Liver (tissue), 8 donors: ENCODE measurements at regions not wholly inside any gene's neighbourhood (a gene's known extent, or its start where the extent isn't known, plus 50 kb on each side); places are given as distances from the start of the nearest gene placed in this dataset.
A peak's percentile ranks its signal among the peaks of the same experiment; 100 is the strongest.

Experiments used
- DNase-seq: peaks from one replicate; pipeline ENCODE4 v3.0.0-alpha.2; 2017; ENCODE audit warnings: low spot score
- H3K27ac ChIP-seq, 2 donors: one replicate each; pipeline ENCODE4 v1.7.0; 2013; ENCODE audit warnings: inconsistent platforms in 2 of 2, low read length in 2 of 2, control low read depth in 1 of 2, low read depth in 1 of 2, mild to moderate bottlenecking in 1 of 2
- H3K27me3 ChIP-seq, 4 donors: one replicate each; pipeline versions ENCODE4 v1.6.1 to v1.7.0; 2013; ENCODE audit warnings: low read length in 3 of 4, inconsistent platforms in 1 of 4, mild to moderate bottlenecking in 1 of 4, moderate library complexity in 1 of 4; ENCODE audit not compliant: control insufficient read depth in 4 of 4, insufficient read depth in 4 of 4
- H3K36me3 ChIP-seq, 4 donors: one replicate each; pipeline versions ENCODE4 v1.6.1 to v1.7.0; 2013; ENCODE audit warnings: low read length in 3 of 4, mild to moderate bottlenecking in 3 of 4, low read depth in 1 of 4, moderate library complexity in 1 of 4; ENCODE audit not compliant: control insufficient read depth in 4 of 4, insufficient read depth in 3 of 4
- H3K4me1 ChIP-seq, 4 donors: one replicate each; pipeline versions ENCODE4 v1.6.1 to v1.7.0; 2013; ENCODE audit warnings: low read length in 3 of 4, mild to moderate bottlenecking in 3 of 4, moderate library complexity in 1 of 4; ENCODE audit not compliant: control insufficient read depth in 4 of 4, insufficient read depth in 4 of 4
- H3K4me3 ChIP-seq, 3 donors: one replicate each; pipeline versions ENCODE4 v1.6.1 to v1.7.0; 2013; ENCODE audit warnings: low read length in 3 of 3, control low read depth in 1 of 3, low read depth in 1 of 3, mild to moderate bottlenecking in 1 of 3
- H3K9ac ChIP-seq, 2 donors: one replicate each; pipeline ENCODE4 v1.7.0; 2013; ENCODE audit warnings: low read length in 2 of 2, mild to moderate bottlenecking in 2 of 2, moderate library complexity in 2 of 2, control low read depth in 1 of 2, low read depth in 1 of 2
- H3K9me3 ChIP-seq, 4 donors: one replicate each; pipeline versions ENCODE4 v1.6.1 to v1.7.0; 2013; ENCODE audit warnings: low read length in 3 of 4; ENCODE audit not compliant: control insufficient read depth in 4 of 4
- ATF3 ChIP-seq: IDR thresholded peaks from 2 replicates; pipeline ENCODE4 v1.6.1; 2016; ENCODE audit warnings: antibody characterized with exemption
- EGR1 ChIP-seq, 2 donors: IDR thresholded peaks; 2 replicates each; pipeline ENCODE4 v1.6.1; 2016 to 2018; ENCODE audit warnings: antibody characterized with exemption in 2 of 2, low read depth in 2 of 2
- FOXA1 ChIP-seq: IDR thresholded peaks from 2 replicates; pipeline ENCODE4 v1.6.1; 2016; ENCODE audit warnings: antibody characterized with exemption
- FOXA2 ChIP-seq: IDR thresholded peaks from 2 replicates; pipeline ENCODE4 v1.6.1; 2016; ENCODE audit warnings: antibody characterized with exemption
- GABPA ChIP-seq, 2 donors: IDR thresholded peaks in 1 of 2; conservative IDR thresholded peaks in 1 of 2; 2 replicates each; pipeline ENCODE4 v1.6.1; 2016; ENCODE audit warnings: antibody characterized with exemption in 2 of 2, mild to moderate bottlenecking in 1 of 2, moderate library complexity in 1 of 2
- HNF4A ChIP-seq, 2 donors: conservative IDR thresholded peaks; 2 replicates each; pipeline ENCODE4 v1.6.1; 2016; ENCODE audit warnings: antibody characterized with exemption in 2 of 2, mild to moderate bottlenecking in 2 of 2
- HNF4G ChIP-seq: IDR thresholded peaks from 2 replicates; pipeline ENCODE4 v1.6.1; 2016; ENCODE audit warnings: antibody characterized with exemption
- JUND ChIP-seq, 2 donors: IDR thresholded peaks; 2 replicates each; pipeline ENCODE4 v1.6.1; 2016; ENCODE audit warnings: antibody characterized with exemption in 2 of 2
- NR2F2 ChIP-seq: IDR thresholded peaks from 2 replicates; pipeline ENCODE4 v1.6.1; 2016; ENCODE audit warnings: antibody characterized with exemption
- RAD21 ChIP-seq, 2 donors: IDR thresholded peaks; 2 replicates each; pipeline ENCODE4 v1.6.1; 2016; ENCODE audit warnings: antibody characterized with exemption in 2 of 2, mild to moderate bottlenecking in 2 of 2
- REST ChIP-seq: IDR thresholded peaks from 2 replicates; pipeline ENCODE4 v1.6.1; 2016; ENCODE audit warnings: antibody characterized with exemption, mild to moderate bottlenecking
- RXRA ChIP-seq, 2 donors: IDR thresholded peaks; 2 replicates each; pipeline ENCODE4 v1.6.1; 2017 to 2018; ENCODE audit warnings: antibody characterized with exemption in 2 of 2, mild to moderate bottlenecking in 1 of 2
- SP1 ChIP-seq: IDR thresholded peaks from 2 replicates; pipeline ENCODE4 v1.6.1; 2018; ENCODE audit warnings: antibody characterized with exemption, mild to moderate bottlenecking
- TAF1 ChIP-seq: conservative IDR thresholded peaks from 2 replicates; pipeline ENCODE4 v1.6.1; 2016; ENCODE audit warnings: antibody characterized with exemption, mild to moderate bottlenecking
- YY1 ChIP-seq: IDR thresholded peaks from 2 replicates; pipeline ENCODE4 v1.6.1; 2016; ENCODE audit warnings: antibody characterized with exemption, mild to moderate bottlenecking
- WGBS: extraction: QIAGEN DNeasy Blood & Tissue Kit; methylation state at CpG from one replicate; pipeline ENCODE4 v1.1.7; 2013; 5-methylcytosine and 5-hydroxymethylcytosine counted together
- TF ChIP-seq, protein P1 (sequence below): IDR thresholded peaks from 2 replicates; pipeline ENCODE4 v1.6.1; 2016; ENCODE audit warnings: antibody characterized with exemption
- TF ChIP-seq, protein P2 (sequence below): fragments of 150-350 bp; IDR thresholded peaks from 2 replicates; pipeline ENCODE4 v1.5.1; 2017; ENCODE audit warnings: improper control_type of control experiment, low read depth, low read length; ENCODE audit not compliant: missing input control
- TF ChIP-seq, protein P3 (sequence below): IDR thresholded peaks from 2 replicates; pipeline ENCODE4 v1.6.1; 2016; ENCODE audit warnings: antibody characterized with exemption
- donor health status: healthy.
- donor health status: healthy.
- donor health status: healthy.
- donor health status: healthy.
- donor health status: healthy.

- no peak for TF ChIP-seq RAD21 (IDR thresholded peaks at IDR 0.05)
- TF ChIP-seq ATF3, result no peak
- TF ChIP-seq NR2F2, result no peak
- TF ChIP-seq JUND (IDR thresholded peaks at IDR 0.05), result no peak
- no peak for TF ChIP-seq REST
- no peak for TF ChIP-seq GABPA (IDR thresholded peaks at IDR 0.05 in 1 of 2, conservative IDR thresholded peaks at IDR 0.05 in 1 of 2)
- TF ChIP-seq EGR1 (IDR thresholded peaks at IDR 0.05; ENCODE audit: low read depth in 2 of 2), result no peak
- no peak for TF ChIP-seq TAF1
- no peak for TF ChIP-seq SP1
- TF ChIP-seq HNF4G, result no peak
- TF ChIP-seq, protein P1, sequence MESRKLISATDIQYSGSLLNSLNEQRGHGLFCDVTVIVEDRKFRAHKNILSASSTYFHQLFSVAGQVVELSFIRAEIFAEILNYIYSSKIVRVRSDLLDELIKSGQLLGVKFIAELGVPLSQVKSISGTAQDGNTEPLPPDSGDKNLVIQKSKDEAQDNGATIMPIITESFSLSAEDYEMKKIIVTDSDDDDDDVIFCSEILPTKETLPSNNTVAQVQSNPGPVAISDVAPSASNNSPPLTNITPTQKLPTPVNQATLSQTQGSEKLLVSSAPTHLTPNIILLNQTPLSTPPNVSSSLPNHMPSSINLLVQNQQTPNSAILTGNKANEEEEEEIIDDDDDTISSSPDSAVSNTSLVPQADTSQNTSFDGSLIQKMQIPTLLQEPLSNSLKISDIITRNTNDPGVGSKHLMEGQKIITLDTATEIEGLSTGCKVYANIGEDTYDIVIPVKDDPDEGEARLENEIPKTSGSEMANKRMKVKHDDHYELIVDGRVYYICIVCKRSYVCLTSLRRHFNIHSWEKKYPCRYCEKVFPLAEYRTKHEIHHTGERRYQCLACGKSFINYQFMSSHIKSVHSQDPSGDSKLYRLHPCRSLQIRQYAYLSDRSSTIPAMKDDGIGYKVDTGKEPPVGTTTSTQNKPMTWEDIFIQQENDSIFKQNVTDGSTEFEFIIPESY, result no peak
- TF ChIP-seq RXRA (IDR thresholded peaks at IDR 0.05), result no peak
- TF ChIP-seq, protein P2, sequence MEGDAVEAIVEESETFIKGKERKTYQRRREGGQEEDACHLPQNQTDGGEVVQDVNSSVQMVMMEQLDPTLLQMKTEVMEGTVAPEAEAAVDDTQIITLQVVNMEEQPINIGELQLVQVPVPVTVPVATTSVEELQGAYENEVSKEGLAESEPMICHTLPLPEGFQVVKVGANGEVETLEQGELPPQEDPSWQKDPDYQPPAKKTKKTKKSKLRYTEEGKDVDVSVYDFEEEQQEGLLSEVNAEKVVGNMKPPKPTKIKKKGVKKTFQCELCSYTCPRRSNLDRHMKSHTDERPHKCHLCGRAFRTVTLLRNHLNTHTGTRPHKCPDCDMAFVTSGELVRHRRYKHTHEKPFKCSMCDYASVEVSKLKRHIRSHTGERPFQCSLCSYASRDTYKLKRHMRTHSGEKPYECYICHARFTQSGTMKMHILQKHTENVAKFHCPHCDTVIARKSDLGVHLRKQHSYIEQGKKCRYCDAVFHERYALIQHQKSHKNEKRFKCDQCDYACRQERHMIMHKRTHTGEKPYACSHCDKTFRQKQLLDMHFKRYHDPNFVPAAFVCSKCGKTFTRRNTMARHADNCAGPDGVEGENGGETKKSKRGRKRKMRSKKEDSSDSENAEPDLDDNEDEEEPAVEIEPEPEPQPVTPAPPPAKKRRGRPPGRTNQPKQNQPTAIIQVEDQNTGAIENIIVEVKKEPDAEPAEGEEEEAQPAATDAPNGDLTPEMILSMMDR, result no peak
- TF ChIP-seq YY1, result no peak
- no peak for TF ChIP-seq FOXA2
- TF ChIP-seq HNF4A (conservative IDR thresholded peaks at IDR 0.05), result no peak
- TF ChIP-seq FOXA1, result no peak
- TF ChIP-seq, protein P3, sequence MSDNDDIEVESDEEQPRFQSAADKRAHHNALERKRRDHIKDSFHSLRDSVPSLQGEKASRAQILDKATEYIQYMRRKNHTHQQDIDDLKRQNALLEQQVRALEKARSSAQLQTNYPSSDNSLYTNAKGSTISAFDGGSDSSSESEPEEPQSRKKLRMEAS, result no peak
- H3K4me1 ChIP-seq, result no peaks in the 10 kb centered on the region
- no peak overlapping the region for H3K27ac ChIP-seq
- no peak overlapping the region for H3K4me3 ChIP-seq
- H3K9ac ChIP-seq, result no peak overlapping the region
- no peaks in the 10 kb centered on the region for H3K9me3 ChIP-seq
- WGBS, result 86% methylated on average over 2 of the region's 2 CpGs
- no peaks in the 10 kb centered on the region for H3K36me3 ChIP-seq
- H3K27me3 ChIP-seq, result no peaks in the 10 kb centered on the region
- no peak for DNase-seq
These were observed 141.9 kb upstream of the TNP1 start for GRCh38 chr2:217001740-217002139.

DNA sequence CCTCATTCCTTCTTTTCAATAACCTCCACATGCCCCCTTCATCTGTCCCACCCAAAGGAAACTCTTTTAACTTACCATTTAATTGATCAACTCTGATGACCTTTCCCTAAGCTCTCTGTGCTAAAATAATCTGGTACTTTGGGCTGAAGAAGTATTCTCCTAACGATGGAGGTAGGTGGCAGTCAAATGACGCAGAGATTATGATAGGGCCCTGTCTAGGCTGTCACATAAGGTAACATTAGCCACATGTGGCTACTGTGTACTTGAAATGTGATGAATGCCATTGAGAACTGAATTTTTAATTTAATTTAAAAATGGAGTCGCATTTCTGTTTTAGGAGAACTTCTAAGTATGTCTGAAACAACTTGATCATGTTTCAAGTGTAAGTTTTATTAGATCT is 140.5 kb upstream of the TNP1 start:
- Histone ChIP-seq H3K4me3 (no peak overlapping the region), H3K36me3 (no peaks in the 10 kb centered on the region)
- 71% methylated on average over 3 of the region's 3 CpGs for WGBS

More for the DNA sequence above, 140.5 kb upstream of the TNP1 start:
- Histone ChIP-seq H3K27me3 (no peaks in the 10 kb centered on the region), H3K9ac (no peak overlapping the region), H3K4me1 (no peaks in the 10 kb centered on the region), H3K27ac (no peak overlapping the region), H3K9me3 (no peaks in the 10 kb centered on the region)
- TF ChIP-seq RAD21 (IDR thresholded peaks at IDR 0.05), result peak in 1 of 2 donors; percentile 23
- TF ChIP-seq, protein P3, result no peak
- DNase-seq, result no peak
